ENCODE measurements at regions not wholly inside any gene's neighbourhood (a gene's known extent, or its start where the extent isn't known, plus 50 kb on each side); places are given as distances from the start of the nearest gene placed in this dataset.

DNA sequence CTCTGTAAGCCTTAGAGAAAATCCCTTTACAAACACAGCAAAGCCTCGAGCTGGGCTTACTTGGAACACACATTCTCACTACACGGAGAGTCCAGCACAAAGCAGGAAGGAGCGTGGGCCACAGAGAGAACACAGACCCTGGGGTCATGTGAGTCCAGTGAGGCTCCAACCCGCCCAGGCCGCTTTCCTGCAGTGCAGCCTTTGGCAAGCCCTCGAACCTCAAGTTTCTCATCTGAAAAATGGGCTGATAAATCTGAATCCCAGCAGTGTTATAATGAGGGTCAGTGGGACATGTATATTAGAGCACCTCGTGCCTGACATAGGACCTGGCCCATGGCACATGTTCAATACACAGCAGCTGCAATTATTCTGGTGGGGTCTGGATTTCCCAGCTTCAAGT is 305.5 kb upstream of the SULF2 start:
- TF ChIP-seq, protein P1, sequence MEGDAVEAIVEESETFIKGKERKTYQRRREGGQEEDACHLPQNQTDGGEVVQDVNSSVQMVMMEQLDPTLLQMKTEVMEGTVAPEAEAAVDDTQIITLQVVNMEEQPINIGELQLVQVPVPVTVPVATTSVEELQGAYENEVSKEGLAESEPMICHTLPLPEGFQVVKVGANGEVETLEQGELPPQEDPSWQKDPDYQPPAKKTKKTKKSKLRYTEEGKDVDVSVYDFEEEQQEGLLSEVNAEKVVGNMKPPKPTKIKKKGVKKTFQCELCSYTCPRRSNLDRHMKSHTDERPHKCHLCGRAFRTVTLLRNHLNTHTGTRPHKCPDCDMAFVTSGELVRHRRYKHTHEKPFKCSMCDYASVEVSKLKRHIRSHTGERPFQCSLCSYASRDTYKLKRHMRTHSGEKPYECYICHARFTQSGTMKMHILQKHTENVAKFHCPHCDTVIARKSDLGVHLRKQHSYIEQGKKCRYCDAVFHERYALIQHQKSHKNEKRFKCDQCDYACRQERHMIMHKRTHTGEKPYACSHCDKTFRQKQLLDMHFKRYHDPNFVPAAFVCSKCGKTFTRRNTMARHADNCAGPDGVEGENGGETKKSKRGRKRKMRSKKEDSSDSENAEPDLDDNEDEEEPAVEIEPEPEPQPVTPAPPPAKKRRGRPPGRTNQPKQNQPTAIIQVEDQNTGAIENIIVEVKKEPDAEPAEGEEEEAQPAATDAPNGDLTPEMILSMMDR (conservative IDR thresholded peaks at IDR 0.05) = no peak
- no peak for TF ChIP-seq ZFX (IDR thresholded peaks at IDR 0.05)

Measured in C4-2B (cell line).